Glomerular visceral epithelial cell (primary cell): ENCODE measurements at regions not wholly inside any gene's neighbourhood (a gene's known extent, or its start where the extent isn't known, plus 50 kb on each side); places are given as distances from the start of the nearest gene placed in this dataset.

Experiments used
- DNase-seq: peaks from one replicate; pipeline ENCODE4 v3.0.0-alpha.2; 2016; ENCODE audit errors: extremely low spot score

GRCh38 chr18:78199002-78199401, 780.6 kb upstream of the SALL3 start:
- no peak for DNase-seq

GRCh38 chr18:78199611-78200010, 780.0 kb upstream of the SALL3 start:
- no peak for DNase-seq

- DNase-seq: no peak
Observed at GRCh38 chr18:78207942-78208341, 771.7 kb upstream of the SALL3 start.

GRCh38 chr18:78208461-78208860, 771.2 kb upstream of the SALL3 start:
- DNase-seq: no peak

- no peak for DNase-seq
Observed at GRCh38 chr18:78213361-78213994, 766.1 kb upstream of the SALL3 start.

GRCh38 chr18:78221496-78221895, 758.1 kb upstream of the SALL3 start:
- DNase-seq: no peak

- no peak for DNase-seq
Observed at GRCh38 chr18:78228974-78229373, 750.6 kb upstream of the SALL3 start.

GRCh38 chr18:78230911-78231310, 748.7 kb upstream of the SALL3 start:
- no peak for DNase-seq

- no peak for DNase-seq
Observed at GRCh38 chr18:78232196-78232595, 747.4 kb upstream of the SALL3 start.

GRCh38 chr18:78237864-78238263, 741.8 kb upstream of the SALL3 start:
- no peak for DNase-seq

- DNase-seq: no peak
Observed at GRCh38 chr18:78238404-78239089, 741.1 kb upstream of the SALL3 start.

- DNase-seq: no peak
Observed at GRCh38 chr18:78239090-78239457, 740.5 kb upstream of the SALL3 start.

- no peak for DNase-seq
Observed at GRCh38 chr18:78240101-78240500, 739.5 kb upstream of the SALL3 start.

- no peak for DNase-seq
Observed at GRCh38 chr18:78240627-78241252, 738.9 kb upstream of the SALL3 start.

GRCh38 chr18:78241535-78242253, 737.9 kb upstream of the SALL3 start:
- DNase-seq: no peak

- no peak for DNase-seq
Observed at GRCh38 chr18:78242254-78242643, 737.4 kb upstream of the SALL3 start.

- no peak for DNase-seq
Observed at GRCh38 chr18:78242806-78243205, 736.8 kb upstream of the SALL3 start.

- DNase-seq: no peak
Observed at GRCh38 chr18:78244779-78245178, 734.8 kb upstream of the SALL3 start.

GRCh38 chr18:78245451-78245850, 734.2 kb upstream of the SALL3 start:
- no peak for DNase-seq

GRCh38 chr18:78246050-78246449, 733.6 kb upstream of the SALL3 start:
- DNase-seq: no peak

- no peak for DNase-seq
Observed at GRCh38 chr18:78246588-78246987, 733.0 kb upstream of the SALL3 start.

- DNase-seq: no peak
Observed at GRCh38 chr18:78247615-78248289, 731.9 kb upstream of the SALL3 start.
